ENCODE measurements at regions not wholly inside any gene's neighbourhood (a gene's known extent, or its start where the extent isn't known, plus 50 kb on each side); places are given as distances from the start of the nearest gene placed in this dataset.

DNA sequence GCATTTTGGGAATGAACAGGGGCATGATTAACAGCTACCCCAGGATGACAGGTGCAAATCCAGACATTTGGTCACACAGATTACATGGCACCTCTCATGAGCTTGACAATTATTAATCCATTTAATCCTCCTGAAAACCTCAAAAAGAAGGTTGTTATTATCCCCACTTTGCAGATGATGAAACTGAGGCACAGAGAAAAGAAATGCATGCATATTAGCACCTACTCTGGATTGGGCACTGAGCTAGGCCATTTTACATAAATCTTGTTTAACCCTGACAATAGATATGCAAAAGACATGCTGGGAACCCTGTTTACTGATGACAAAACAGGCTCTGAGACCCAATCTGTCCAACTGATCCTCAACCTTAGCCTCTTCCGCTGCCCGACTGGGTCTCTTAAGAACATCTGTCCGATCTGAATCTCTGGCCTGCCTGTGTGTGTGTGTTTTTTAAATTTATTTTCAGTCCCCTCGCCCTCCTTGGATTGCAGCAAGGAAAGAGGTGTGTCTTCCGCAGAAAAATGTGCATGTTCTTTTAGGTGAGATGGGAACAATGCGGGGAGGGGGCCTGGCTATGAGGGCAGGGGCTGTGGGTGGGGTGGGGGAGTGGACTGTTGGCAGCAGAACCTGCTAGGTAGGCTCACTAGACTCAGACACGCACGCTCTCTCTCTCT, 162.5 kb downstream of the WNT7A start:
- TF ChIP-seq JUND (IDR thresholded peaks at IDR 0.05) (no peak), MEF2A (IDR thresholded peaks at IDR 0.05; ENCODE audit: borderline replicate concordance, low read depth) (no peak), CTCF (IDR thresholded peaks at IDR 0.05) (no peak)
